IMR-90 (cell line): ENCODE measurements at regions not wholly inside any gene's neighbourhood (a gene's known extent, or its start where the extent isn't known, plus 50 kb on each side); places are given as distances from the start of the nearest gene placed in this dataset.

Source experiments
- ATAC-seq: fragments of 200-7000 bp; cut with Tn5 transposase; 2 replicates; pipeline ENCODE4 v1.9.1; 2020; ENCODE audit warnings: low read depth, mild to moderate bottlenecking, moderate library complexity
- BruUV-seq: library from RNA; stranded (reverse); fragments of 400-500 nt; replicated peaks from 2 replicates; lab custom pipeline; 2021; lab: Mats Ljungman, UMichigan
- CTCF ChIA-PET: fragments of 300-600 bp; formaldehyde crosslinking; extraction: SDS; loops from one replicate; lab custom pipeline; 2021; ENCODE audit warnings: antibody characterized with exemption; lab: Yijun Ruan, JAX
- POLR2A ChIA-PET: fragments of 300-600 bp; sonication (Branson Sonifier 250); formaldehyde crosslinking; loops from one replicate; lab custom pipeline; 2022; ENCODE audit warnings: antibody characterized with exemption; ENCODE audit not compliant: unreplicated experiment; lab: Charles Lee
- DNase-seq: peaks from one replicate; pipeline ENCODE4 v3.0.0; 2013
- H2AFZ ChIP-seq: replicated peaks from 2 replicates; pipeline ENCODE3; 2013; ENCODE audit warnings: low read length, mild to moderate bottlenecking; ENCODE audit not compliant: poor library complexity
- H2AK5ac ChIP-seq: 2 replicates; pipeline ENCODE4 v1.6.1; 2013; ENCODE audit warnings: low read depth, low read length, inconsistent platforms
- H2AK9ac ChIP-seq: replicated peaks from 2 replicates; pipeline ENCODE3; 2013; ENCODE audit warnings: mild to moderate bottlenecking, low read depth, low read length, moderate library complexity; ENCODE audit not compliant: poor library complexity
- H2BK120ac ChIP-seq: 2 replicates; pipeline ENCODE4 v1.6.1; 2013; ENCODE audit warnings: low read depth, low read length, inconsistent platforms
- H2BK15ac ChIP-seq: 3 replicates; pipeline ENCODE4 v1.6.1; 2013; ENCODE audit warnings: low read depth, low read length, inconsistent platforms
- H2BK20ac ChIP-seq: 2 replicates; pipeline ENCODE4 v1.6.1; 2013; ENCODE audit warnings: low read depth, mild to moderate bottlenecking, inconsistent platforms, low read length, moderate library complexity
- H2BK5ac ChIP-seq: 2 replicates; pipeline ENCODE4 v1.6.1; 2013; ENCODE audit warnings: mild to moderate bottlenecking, low read depth, low read length, inconsistent platforms; ENCODE audit not compliant: poor library complexity, severe bottlenecking
- H3K14ac ChIP-seq: replicated peaks from 2 replicates; pipeline ENCODE4 v1.6.1; 2013; ENCODE audit warnings: low read depth, low read length, inconsistent platforms
- H3K18ac ChIP-seq: 2 replicates; pipeline ENCODE4 v1.6.1; 2013; ENCODE audit warnings: low read depth, low read length, control low read depth
- H3K23ac ChIP-seq: 2 replicates; pipeline ENCODE4 v1.6.1; 2013; ENCODE audit warnings: low read depth, low read length, inconsistent platforms
- H3K27ac ChIP-seq: 2 replicates; pipeline ENCODE4 v1.5.1; 2013; ENCODE audit warnings: mild to moderate bottlenecking, control low read depth, low read length; ENCODE audit not compliant: insufficient read depth
- H3K27me3 ChIP-seq: 2 replicates; pipeline ENCODE4 v1.6.1; 2013; ENCODE audit warnings: low read length; ENCODE audit not compliant: control insufficient read depth, insufficient read depth
- H3K36me3 ChIP-seq: 2 replicates; pipeline ENCODE4 v1.6.1; 2013; ENCODE audit warnings: low read length, mixed read lengths; ENCODE audit not compliant: control insufficient read depth, insufficient read depth
- H3K4ac ChIP-seq: 2 replicates; pipeline ENCODE4 v1.6.1; 2013; ENCODE audit warnings: low read depth, low read length, inconsistent platforms
- H3K4me1 ChIP-seq: 2 replicates; pipeline ENCODE4 v1.6.1; 2013; ENCODE audit warnings: low read length, mixed read lengths; ENCODE audit not compliant: control insufficient read depth, insufficient read depth
- H3K4me2 ChIP-seq: 2 replicates; pipeline ENCODE4 v1.6.1; 2013; ENCODE audit warnings: low read depth, mild to moderate bottlenecking, control low read depth, low read length, moderate library complexity
- H3K4me3 ChIP-seq: 2 replicates; pipeline ENCODE4 v1.5.1; 2013; ENCODE audit warnings: low read depth, mild to moderate bottlenecking, control low read depth, low read length, moderate library complexity; ENCODE audit not compliant: insufficient read depth
- H3K56ac ChIP-seq: 2 replicates; pipeline ENCODE4 v1.6.1; 2013; ENCODE audit warnings: low read length, inconsistent platforms; ENCODE audit not compliant: insufficient read depth; ENCODE audit errors: extremely low read depth
- H3K79me1 ChIP-seq, 2 experiments: 2 replicates each; pipeline ENCODE4 v1.6.1; 2013; ENCODE audit warnings: low read length in 2 of 2, inconsistent platforms in 1 of 2, low read depth in 1 of 2
- H3K9ac ChIP-seq: 2 replicates; pipeline ENCODE4 v1.6.1; 2013; ENCODE audit warnings: low read depth, low read length, control low read depth
- H3K9me1 ChIP-seq: 2 replicates; pipeline ENCODE4 v1.6.1; 2013; ENCODE audit warnings: low read length, inconsistent platforms; ENCODE audit not compliant: insufficient read depth
- H3K9me3 ChIP-seq: 2 replicates; pipeline ENCODE4 v1.6.1; 2013; ENCODE audit warnings: low read length; ENCODE audit not compliant: control insufficient read depth, insufficient read depth
- H4K20me1 ChIP-seq: 2 replicates; pipeline ENCODE4 v1.6.1; 2013; ENCODE audit warnings: low read length, inconsistent platforms; ENCODE audit not compliant: insufficient read depth
- H4K5ac ChIP-seq: 2 replicates; pipeline ENCODE4 v1.6.1; 2013; ENCODE audit warnings: mild to moderate bottlenecking, low read depth, low read length, control low read depth
- H4K8ac ChIP-seq, 2 experiments: 2 replicates each; pipeline ENCODE4 v1.6.1; 2013; ENCODE audit warnings: low read depth in 2 of 2, low read length in 2 of 2, control low read depth in 1 of 2, inconsistent platforms in 1 of 2
- H4K91ac ChIP-seq: 2 replicates; pipeline ENCODE4 v1.6.1; 2013; ENCODE audit warnings: low read depth, low read length, inconsistent platforms; ENCODE audit not compliant: insufficient read depth
- CEBPB ChIP-seq: IDR thresholded peaks from 2 replicates; pipeline ENCODE4 v1.6.1; 2012; ENCODE audit warnings: low read depth, low read length, improper control_type of control experiment
- CTCF ChIP-seq: conservative IDR thresholded peaks from 2 replicates; pipeline ENCODE4 v1.5.1; 2012; ENCODE audit warnings: mild to moderate bottlenecking, low read depth, low read length, improper control_type of control experiment
- FOS ChIP-seq: fragments of 150-350 bp; IDR thresholded peaks from 2 replicates; pipeline ENCODE4 v1.6.1; 2016; ENCODE audit warnings: low read depth, low read length
- NFE2L2 ChIP-seq: fragments of 150-350 bp; IDR thresholded peaks from 2 replicates; pipeline ENCODE4 v1.6.1; 2016; ENCODE audit warnings: low read depth, mild to moderate bottlenecking, low read length
- WGBS, 2 experiments: methylation state at CpG; one replicate each; pipeline versions ENCODE4 v1.1.5 to v1.1.7; 2013; ENCODE audit warnings: missing lambda C conversion rate in 2 of 2; ENCODE audit not compliant: insufficient read length in 1 of 2; ENCODE audit errors: extremely low coverage in 2 of 2; 5-methylcytosine and 5-hydroxymethylcytosine counted together
- dilution Hi-C: fragments of 300-500 bp; cut with HindIII; formaldehyde crosslinking; loops from one replicate; pipeline ENCODE4 v1.14.3; 2018; ENCODE audit warnings: low sequenced_read_pairs; ENCODE audit not compliant: unreplicated experiment
- in situ Hi-C: fragments of 300-500 bp; cut with MboI; formaldehyde crosslinking; loops from 3 replicates; pipeline ENCODE4 v1.14.3; 2019; ENCODE audit warnings: low sequenced_read_pairs, inconsistent platforms, mixed read lengths
- intact Hi-C: fragments of 100-400 bp; cut with micrococcal nuclease; formaldehyde crosslinking; loops from 2 replicates; pipeline ENCODE4 v1.10.0; 2022

GRCh38 chr13:67437244-67437643, 207.1 kb upstream of the PCDH9 start:
- Histone ChIP-seq H4K5ac (no peak overlapping the region), H2AFZ (no peak overlapping the region), H3K27me3 (no peaks in the 10 kb centered on the region), H2BK20ac (no peak overlapping the region), H4K20me1 (no peaks in the 10 kb centered on the region), H3K27ac (no peak overlapping the region), H3K18ac (no peak overlapping the region), H3K36me3 (no peaks in the 10 kb centered on the region), H3K79me1 (no peaks in the 10 kb centered on the region), H2BK5ac (no peak overlapping the region), H4K8ac (no peak overlapping the region), H3K14ac (no peak overlapping the region), H3K4me3 (no peak overlapping the region), H3K9me3 (no peaks in the 10 kb centered on the region), H4K91ac (no peak overlapping the region), H2AK9ac (no peak overlapping the region), H2AK5ac (no peak overlapping the region), H3K23ac (no peak overlapping the region), H2BK120ac (no peak overlapping the region), H3K4ac (no peak overlapping the region), H3K9ac (no peak overlapping the region), H3K9me1 (no peaks in the 10 kb centered on the region), H2BK15ac (no peak overlapping the region), H3K4me1 (no peaks in the 10 kb centered on the region), H3K4me2 (no peak overlapping the region), H3K56ac (no peak overlapping the region)
- no TSS peak for BruUV-seq
- ATAC-seq (no peak), DNase-seq (no peak)
- intact Hi-C loops = no loop called here
- in situ Hi-C loops = no loop called here
- TF ChIP-seq NFE2L2 (no peak), CTCF (no peak), CEBPB (no peak), FOS (no peak)
- ChIA-PET POLR2A (no interaction called here), CTCF (no interaction called here)
- dilution Hi-C loops = no loop called here
- no CpG with 5 or more reads among the region's 5 CpGs for WGBS, 2 experiments
